Neural cell (in vitro differentiated cells): ENCODE measurements at regions not wholly inside any gene's neighbourhood (a gene's known extent, or its start where the extent isn't known, plus 50 kb on each side); places are given as distances from the start of the nearest gene placed in this dataset.

Source experiments
- TAF1 ChIP-seq: IDR thresholded peaks from 2 replicates; pipeline ENCODE4 v1.6.1; 2012; ENCODE audit warnings: low read depth
- TF ChIP-seq, protein P1 (sequence below): IDR thresholded peaks from 2 replicates; pipeline ENCODE4 v1.6.1; 2012; ENCODE audit warnings: borderline replicate concordance
- TF ChIP-seq, protein P2 (sequence below): fragments of 450-650 bp; IDR thresholded peaks from 2 replicates; pipeline ENCODE4 v1.5.1; 2014; ENCODE audit warnings: antibody characterized with exemption, mild to moderate bottlenecking, moderate library complexity; ENCODE audit not compliant: poor library complexity, severe bottlenecking

DNA sequence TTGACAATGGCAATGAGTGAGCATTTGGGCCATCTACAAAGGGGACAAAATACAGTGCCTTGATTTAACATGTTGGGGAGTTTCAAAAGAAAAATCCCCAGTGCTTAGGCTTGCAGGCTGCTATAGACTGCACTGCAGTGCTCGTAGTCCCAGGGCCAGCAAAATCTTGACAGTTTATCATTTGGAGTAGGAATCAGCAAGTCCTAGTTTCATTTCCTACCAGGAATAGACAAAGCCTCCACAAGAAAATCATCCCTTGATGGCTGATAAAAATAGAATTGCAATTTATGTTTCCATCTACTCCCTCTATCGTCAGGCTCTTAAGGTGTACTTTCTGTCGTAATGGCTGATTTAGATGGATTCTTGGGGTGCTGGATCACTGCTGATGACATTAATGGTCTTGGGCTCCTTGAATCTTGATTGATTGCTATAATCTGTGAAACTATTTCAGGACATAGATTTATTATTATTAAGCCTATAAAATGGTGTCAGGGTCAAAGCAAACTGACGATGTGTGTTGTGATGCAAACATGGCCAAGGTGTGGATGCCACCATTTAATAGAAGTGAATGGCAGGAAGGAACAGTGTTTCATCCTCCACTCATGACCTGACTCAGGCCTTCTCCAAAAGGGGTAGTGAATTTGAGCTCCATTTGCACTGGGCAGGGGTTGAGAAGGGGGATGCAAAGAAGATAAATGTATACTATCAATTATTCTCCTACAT lies 171.7 kb downstream of the PIK3R1 start:
- TF ChIP-seq, protein P1, sequence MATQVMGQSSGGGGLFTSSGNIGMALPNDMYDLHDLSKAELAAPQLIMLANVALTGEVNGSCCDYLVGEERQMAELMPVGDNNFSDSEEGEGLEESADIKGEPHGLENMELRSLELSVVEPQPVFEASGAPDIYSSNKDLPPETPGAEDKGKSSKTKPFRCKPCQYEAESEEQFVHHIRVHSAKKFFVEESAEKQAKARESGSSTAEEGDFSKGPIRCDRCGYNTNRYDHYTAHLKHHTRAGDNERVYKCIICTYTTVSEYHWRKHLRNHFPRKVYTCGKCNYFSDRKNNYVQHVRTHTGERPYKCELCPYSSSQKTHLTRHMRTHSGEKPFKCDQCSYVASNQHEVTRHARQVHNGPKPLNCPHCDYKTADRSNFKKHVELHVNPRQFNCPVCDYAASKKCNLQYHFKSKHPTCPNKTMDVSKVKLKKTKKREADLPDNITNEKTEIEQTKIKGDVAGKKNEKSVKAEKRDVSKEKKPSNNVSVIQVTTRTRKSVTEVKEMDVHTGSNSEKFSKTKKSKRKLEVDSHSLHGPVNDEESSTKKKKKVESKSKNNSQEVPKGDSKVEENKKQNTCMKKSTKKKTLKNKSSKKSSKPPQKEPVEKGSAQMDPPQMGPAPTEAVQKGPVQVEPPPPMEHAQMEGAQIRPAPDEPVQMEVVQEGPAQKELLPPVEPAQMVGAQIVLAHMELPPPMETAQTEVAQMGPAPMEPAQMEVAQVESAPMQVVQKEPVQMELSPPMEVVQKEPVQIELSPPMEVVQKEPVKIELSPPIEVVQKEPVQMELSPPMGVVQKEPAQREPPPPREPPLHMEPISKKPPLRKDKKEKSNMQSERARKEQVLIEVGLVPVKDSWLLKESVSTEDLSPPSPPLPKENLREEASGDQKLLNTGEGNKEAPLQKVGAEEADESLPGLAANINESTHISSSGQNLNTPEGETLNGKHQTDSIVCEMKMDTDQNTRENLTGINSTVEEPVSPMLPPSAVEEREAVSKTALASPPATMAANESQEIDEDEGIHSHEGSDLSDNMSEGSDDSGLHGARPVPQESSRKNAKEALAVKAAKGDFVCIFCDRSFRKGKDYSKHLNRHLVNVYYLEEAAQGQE = peak; percentile 98
- no peak for TF ChIP-seq TAF1
- TF ChIP-seq, protein P2, sequence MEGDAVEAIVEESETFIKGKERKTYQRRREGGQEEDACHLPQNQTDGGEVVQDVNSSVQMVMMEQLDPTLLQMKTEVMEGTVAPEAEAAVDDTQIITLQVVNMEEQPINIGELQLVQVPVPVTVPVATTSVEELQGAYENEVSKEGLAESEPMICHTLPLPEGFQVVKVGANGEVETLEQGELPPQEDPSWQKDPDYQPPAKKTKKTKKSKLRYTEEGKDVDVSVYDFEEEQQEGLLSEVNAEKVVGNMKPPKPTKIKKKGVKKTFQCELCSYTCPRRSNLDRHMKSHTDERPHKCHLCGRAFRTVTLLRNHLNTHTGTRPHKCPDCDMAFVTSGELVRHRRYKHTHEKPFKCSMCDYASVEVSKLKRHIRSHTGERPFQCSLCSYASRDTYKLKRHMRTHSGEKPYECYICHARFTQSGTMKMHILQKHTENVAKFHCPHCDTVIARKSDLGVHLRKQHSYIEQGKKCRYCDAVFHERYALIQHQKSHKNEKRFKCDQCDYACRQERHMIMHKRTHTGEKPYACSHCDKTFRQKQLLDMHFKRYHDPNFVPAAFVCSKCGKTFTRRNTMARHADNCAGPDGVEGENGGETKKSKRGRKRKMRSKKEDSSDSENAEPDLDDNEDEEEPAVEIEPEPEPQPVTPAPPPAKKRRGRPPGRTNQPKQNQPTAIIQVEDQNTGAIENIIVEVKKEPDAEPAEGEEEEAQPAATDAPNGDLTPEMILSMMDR = peak; percentile 46
